BE2C (cell line): ENCODE measurements at regions not wholly inside any gene's neighbourhood (a gene's known extent, or its start where the extent isn't known, plus 50 kb on each side); places are given as distances from the start of the nearest gene placed in this dataset.

Experiments used
- DNase-seq: peaks from one replicate; pipeline ENCODE4 v3.0.0-alpha.2; 2020
- H3K27me3 ChIP-seq: fragments of 250-450 bp; sonication (Bioruptor Pico); 2 replicates; pipeline ENCODE4 v1.5.1; 2020; ENCODE audit warnings: mild to moderate bottlenecking
- H3K36me3 ChIP-seq: fragments of 250-450 bp; sonication (Bioruptor Pico); 2 replicates; pipeline ENCODE4 v1.5.1; 2020; ENCODE audit warnings: mild to moderate bottlenecking
- H3K4me1 ChIP-seq: fragments of 250-450 bp; sonication (Bioruptor Pico); 2 replicates; pipeline ENCODE4 v1.5.1; 2020
- H3K4me3 ChIP-seq: 2 replicates; pipeline ENCODE4 v1.5.1; 2011; ENCODE audit warnings: low read depth, low read length
- H3K9me3 ChIP-seq: fragments of 250-450 bp; sonication (Bioruptor Pico); 2 replicates; pipeline ENCODE4 v1.5.1; 2020
- CTCF ChIP-seq: IDR thresholded peaks from 2 replicates; pipeline ENCODE4 v1.5.1; 2012; ENCODE audit warnings: mild to moderate bottlenecking, low read depth, low read length

- H3K36me3 ChIP-seq: no peaks in the 10 kb centered on the region
- no peak for DNase-seq
- no peak for TF ChIP-seq CTCF
- peaks cover 4% of the 10 kb centered on the region; the same call in 1 of the 2 replicates for H3K27me3 ChIP-seq
- no peaks in the 10 kb centered on the region for H3K9me3 ChIP-seq
- no peaks in the 10 kb centered on the region for H3K4me1 ChIP-seq
- H3K4me3 ChIP-seq: no peak overlapping the region
These were observed 191.4 kb downstream of the SNAPC1 start for GRCh38 chr14:61953602-61954001.

- no peaks in the 10 kb centered on the region for H3K9me3 ChIP-seq
- no peaks in the 10 kb centered on the region for H3K36me3 ChIP-seq
- peaks cover 4% of the 10 kb centered on the region; the same call in 1 of the 2 replicates for H3K27me3 ChIP-seq
- TF ChIP-seq CTCF: no peak
- DNase-seq: no peak
- no peaks in the 10 kb centered on the region for H3K4me1 ChIP-seq
- no peak overlapping the region for H3K4me3 ChIP-seq
These were observed 192.1 kb downstream of the SNAPC1 start for GRCh38 chr14:61954306-61954705.

GRCh38 chr14:61956517-61956916 is 194.3 kb downstream of the SNAPC1 start:
- DNase-seq: no peak
- Histone ChIP-seq H3K9me3 (no peaks in the 10 kb centered on the region), H3K4me1 (no peaks in the 10 kb centered on the region), H3K4me3 (no peak overlapping the region), H3K36me3 (no peaks in the 10 kb centered on the region), H3K27me3 (peaks cover 4% of the 10 kb centered on the region; the same call in 1 of the 2 replicates)
- TF ChIP-seq CTCF: no peak

- DNase-seq: no peak
- TF ChIP-seq CTCF: no peak
These were observed 197.1 kb downstream of the SNAPC1 start for GRCh38 chr14:61959348-61959747.

GRCh38 chr14:61961369-61961768 is 199.1 kb downstream of the SNAPC1 start:
- Histone ChIP-seq H3K27me3 (no peaks in the 10 kb centered on the region), H3K4me3 (no peak overlapping the region), H3K36me3 (no peaks in the 10 kb centered on the region), H3K4me1 (no peaks in the 10 kb centered on the region), H3K9me3 (no peaks in the 10 kb centered on the region)
- no peak for DNase-seq
- no peak for TF ChIP-seq CTCF

More at GRCh38 chr14:61959348-61959747, 197.1 kb downstream of the SNAPC1 start:
- H3K27me3 ChIP-seq: no peaks in the 10 kb centered on the region
- H3K9me3 ChIP-seq: no peaks in the 10 kb centered on the region
- no peaks in the 10 kb centered on the region for H3K4me1 ChIP-seq
- no peak overlapping the region for H3K4me3 ChIP-seq
- H3K36me3 ChIP-seq: no peaks in the 10 kb centered on the region

- TF ChIP-seq CTCF: no peak
- Histone ChIP-seq H3K27me3 (no peaks in the 10 kb centered on the region; the same call in 1 of the 2 replicates), H3K9me3 (no peaks in the 10 kb centered on the region), H3K36me3 (no peaks in the 10 kb centered on the region), H3K4me3 (no peak overlapping the region), H3K4me1 (no peaks in the 10 kb centered on the region)
- no peak for DNase-seq
These were observed 201.7 kb downstream of the SNAPC1 start for GRCh38 chr14:61963926-61964325.
